SK-N-SH (cell line): ENCODE measurements at regions not wholly inside any gene's neighbourhood (a gene's known extent, or its start where the extent isn't known, plus 50 kb on each side); places are given as distances from the start of the nearest gene placed in this dataset.

ENCODE experiments used
- CTCF ChIA-PET: fragments of 300-600, 350-600 bp; formaldehyde crosslinking; extraction: SDS; loops from one replicate; lab custom pipeline; 2021; lab: Yijun Ruan, JAX
- POLR2A ChIA-PET: fragments of 350-600 bp; sonication (Branson Sonifier 250); formaldehyde crosslinking; extraction: SDS; loops from one replicate; lab custom pipeline; 2020; ENCODE audit warnings: antibody characterized with exemption, inconsistent platforms; lab: Yijun Ruan, JAX
- DNase-seq: peaks from one replicate; pipeline ENCODE4 v3.0.0; 2012
- H2AFZ ChIP-seq: fragments of 200-600 bp; sonication (generic); 2 replicates; pipeline ENCODE4 v1.8.1; 2016; ENCODE audit warnings: antibody characterized with exemption, mild to moderate bottlenecking, low read depth
- H3F3A ChIP-seq: fragments of 200-600 bp; sonication (generic); replicated peaks from 2 replicates; pipeline ENCODE3; 2016; ENCODE audit warnings: antibody characterized with exemption, mild to moderate bottlenecking; ENCODE audit not compliant: insufficient read depth
- H3K27ac ChIP-seq, 2 experiments: fragments of 200-500 bp in 1 of 2; fragments of 200-600 bp in 1 of 2; sonication (Bioruptor generic) in 1 of 2; sonication (generic), shearing (Covaris generic) in 1 of 2; 2 replicates each; pipeline versions ENCODE4 v1.5.1 to v1.6.1; 2014 to 2016; ENCODE audit warnings: low read depth in 2 of 2, inconsistent platforms in 1 of 2, low read length in 1 of 2, mild to moderate bottlenecking in 1 of 2, mixed read lengths in 1 of 2
- H3K27me3 ChIP-seq: fragments of 200-600 bp; sonication (generic), shearing (Covaris generic); 2 replicates; pipeline ENCODE4 v1.6.1; 2016; ENCODE audit warnings: mixed run types; ENCODE audit not compliant: insufficient read depth
- H3K36me3 ChIP-seq, 2 experiments: fragments of 200-500 bp in 1 of 2; fragments of 200-600 bp in 1 of 2; sonication (Bioruptor generic) in 1 of 2; sonication (generic) in 1 of 2; replicated peaks in 1 of 2; 2 replicates each; pipeline versions ENCODE3 to v1.5.1; 2014 to 2016; ENCODE audit warnings: low read length in 1 of 2, mild to moderate bottlenecking in 1 of 2; ENCODE audit not compliant: insufficient read depth in 2 of 2, control insufficient read depth in 1 of 2
- H3K4me1 ChIP-seq, 2 experiments: fragments of 200-500 bp in 1 of 2; fragments of 200-600 bp in 1 of 2; sonication (Bioruptor generic) in 1 of 2; sonication (generic), shearing (Covaris generic) in 1 of 2; 2 replicates each; pipeline versions ENCODE4 v1.5.1 to v1.6.1; 2014 to 2016; ENCODE audit warnings: low read depth in 1 of 2, low read length in 1 of 2, mixed run types in 1 of 2; ENCODE audit not compliant: insufficient read depth in 2 of 2, control insufficient read depth in 1 of 2
- H3K4me2 ChIP-seq: fragments of 200-600 bp; sonication (generic), shearing (Covaris generic); 2 replicates; pipeline ENCODE4 v1.6.1; 2017; ENCODE audit warnings: mixed run types
- H3K4me3 ChIP-seq, 2 experiments: fragments of 200-500 bp in 1 of 2; fragments of 200-600 bp in 1 of 2; sonication (Bioruptor generic) in 1 of 2; sonication (generic), shearing (Covaris generic) in 1 of 2; 2 replicates each; pipeline versions ENCODE4 v1.5.1 to v1.8.1; 2014 to 2016; ENCODE audit warnings: low read depth in 2 of 2, inconsistent platforms in 1 of 2, low read length in 1 of 2, mild to moderate bottlenecking in 1 of 2, mixed read lengths in 1 of 2, moderate library complexity in 1 of 2
- H3K79me2 ChIP-seq: fragments of 200-600 bp; sonication (generic); 2 replicates; pipeline ENCODE4 v1.8.1; 2017; ENCODE audit warnings: mild to moderate bottlenecking; ENCODE audit not compliant: insufficient read depth
- H3K9ac ChIP-seq: fragments of 200-600 bp; sonication (generic); 2 replicates; pipeline ENCODE4 v1.6.1; 2017; ENCODE audit warnings: mixed run types
- H3K9me2 ChIP-seq: fragments of 200-600 bp; sonication (generic); 2 replicates; pipeline ENCODE4 v1.6.1; 2017; ENCODE audit warnings: mixed run types
- H3K9me3 ChIP-seq: fragments of 200-600 bp; sonication (generic); 2 replicates; pipeline ENCODE4 v1.6.1; 2017; ENCODE audit warnings: mixed run types, mild to moderate bottlenecking, moderate library complexity
- H4K20me1 ChIP-seq: fragments of 200-600 bp; sonication (generic); 2 replicates; pipeline ENCODE4 v1.6.1; 2017; ENCODE audit warnings: mild to moderate bottlenecking, mixed run types; ENCODE audit not compliant: insufficient read depth
- CHD2 ChIP-seq: fragments of 150-350 bp; IDR thresholded peaks from 2 replicates; pipeline ENCODE4 v1.6.1; 2018; ENCODE audit warnings: low read length; ENCODE audit not compliant: partially characterized antibody
- FOSL2 ChIP-seq: IDR thresholded peaks from 2 replicates; pipeline ENCODE4 v1.4.0; 2012; ENCODE audit warnings: low read depth, mild to moderate bottlenecking, moderate library complexity, borderline replicate concordance
- GATA2 ChIP-seq: sonication (generic); formaldehyde crosslinking; IDR thresholded peaks from 2 replicates; pipeline ENCODE4 v1.5.0; 2020; ENCODE audit warnings: mild to moderate bottlenecking, missing genetic modification reagents
- MEF2A ChIP-seq: IDR thresholded peaks from 2 replicates; pipeline ENCODE4 v1.4.0; 2012; ENCODE audit warnings: low read depth, borderline replicate concordance
- MXI1 ChIP-seq: IDR thresholded peaks from 2 replicates; pipeline ENCODE4 v1.6.1; 2012; ENCODE audit warnings: mild to moderate bottlenecking, low read depth, low read length, improper control_type of control experiment
- NFIC ChIP-seq: IDR thresholded peaks from 2 replicates; pipeline ENCODE4 v1.4.0; 2012; ENCODE audit warnings: borderline replicate concordance
- NRF1 ChIP-seq: IDR thresholded peaks from 2 replicates; pipeline ENCODE4 v1.6.1; 2012; ENCODE audit warnings: low read depth, mild to moderate bottlenecking, low read length
- RFX5 ChIP-seq: IDR thresholded peaks from 2 replicates; pipeline ENCODE4 v1.6.1; 2012; ENCODE audit warnings: mild to moderate bottlenecking, improper control_type of control experiment, low read length
- RXRA ChIP-seq: IDR thresholded peaks from 2 replicates; pipeline ENCODE4 v1.4.0; 2012; ENCODE audit warnings: low read depth, mild to moderate bottlenecking, borderline replicate concordance
- TAF1 ChIP-seq: IDR thresholded peaks from 2 replicates; pipeline ENCODE4 v1.6.1; 2012; ENCODE audit warnings: low read depth, mild to moderate bottlenecking, low read length, moderate library complexity, borderline replicate concordance
- WGBS: methylation state at CpG from one replicate; pipeline ENCODE4 v1.1.6; 2017; ENCODE audit warnings: low lambda C conversion rate; 5-methylcytosine and 5-hydroxymethylcytosine counted together
- TF ChIP-seq, protein P1 (sequence below): IDR thresholded peaks from 2 replicates; pipeline ENCODE4; 2012
- TF ChIP-seq, protein P2 (sequence below): fragments of 150-350 bp; IDR thresholded peaks from 2 replicates; pipeline ENCODE4 v1.6.1; 2016; ENCODE audit warnings: mild to moderate bottlenecking, low read depth, low read length
- TF ChIP-seq, protein P3 (sequence below): fragments of 150-350 bp; IDR thresholded peaks from 2 replicates; pipeline ENCODE4 v1.6.1; 2017; ENCODE audit warnings: antibody characterized with exemption, low read length, low read depth, borderline replicate concordance

GRCh38 chr19:30932854-30933253 is 416.4 kb downstream of the TSHZ3 start:
- no peak overlapping the region for H3K4me3 ChIP-seq
- no peak for TF ChIP-seq TAF1
- TF ChIP-seq RFX5, result no peak
- TF ChIP-seq, protein P1, sequence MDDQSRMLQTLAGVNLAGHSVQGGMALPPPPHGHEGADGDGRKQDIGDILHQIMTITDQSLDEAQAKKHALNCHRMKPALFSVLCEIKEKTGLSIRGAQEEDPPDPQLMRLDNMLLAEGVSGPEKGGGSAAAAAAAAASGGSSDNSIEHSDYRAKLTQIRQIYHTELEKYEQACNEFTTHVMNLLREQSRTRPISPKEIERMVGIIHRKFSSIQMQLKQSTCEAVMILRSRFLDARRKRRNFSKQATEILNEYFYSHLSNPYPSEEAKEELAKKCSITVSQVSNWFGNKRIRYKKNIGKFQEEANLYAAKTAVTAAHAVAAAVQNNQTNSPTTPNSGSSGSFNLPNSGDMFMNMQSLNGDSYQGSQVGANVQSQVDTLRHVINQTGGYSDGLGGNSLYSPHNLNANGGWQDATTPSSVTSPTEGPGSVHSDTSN, result no peak
- no peak for TF ChIP-seq RXRA
- no peak for TF ChIP-seq NFIC
- no peak for TF ChIP-seq MXI1
- TF ChIP-seq MEF2A, result no peak
- no peaks in the 10 kb centered on the region for H3K9me2 ChIP-seq
- H3K9me3 ChIP-seq, result no peaks in the 10 kb centered on the region
- no peaks in the 10 kb centered on the region for H3F3A ChIP-seq
- H4K20me1 ChIP-seq, result no peaks in the 10 kb centered on the region
- no peaks in the 10 kb centered on the region for H3K27me3 ChIP-seq
- WGBS, result 17% methylated on average over 2 of the region's 3 CpGs
- POLR2A ChIA-PET, result no interaction called here
- H3K4me1 ChIP-seq, result no peaks in the 10 kb centered on the region; a peak in 1 of 4 replicates
- no peak overlapping the region for H3K4me2 ChIP-seq
- CTCF ChIA-PET, result no interaction called here
- H2AFZ ChIP-seq, result no peak overlapping the region
- H3K79me2 ChIP-seq, result no peaks in the 10 kb centered on the region
- no peak for DNase-seq
- no peaks in the 10 kb centered on the region for H3K36me3 ChIP-seq
- no peak overlapping the region for H3K9ac ChIP-seq
- no peak overlapping the region for H3K27ac ChIP-seq

GRCh38 chr19:30930941-30931706 is 418.1 kb downstream of the TSHZ3 start:
- Histone ChIP-seq H3K9ac (no peak overlapping the region), H4K20me1 (no peaks in the 10 kb centered on the region), H3K4me1 (no peaks in the 10 kb centered on the region; a peak in 1 of 4 replicates), H2AFZ (no peak overlapping the region), H3K9me2 (no peaks in the 10 kb centered on the region), H3K36me3 (no peaks in the 10 kb centered on the region), H3K27me3 (no peaks in the 10 kb centered on the region), H3F3A (no peaks in the 10 kb centered on the region), H3K27ac (no peak overlapping the region), H3K79me2 (no peaks in the 10 kb centered on the region), H3K9me3 (no peaks in the 10 kb centered on the region), H3K4me2 (no peak overlapping the region), H3K4me3 (no peak overlapping the region)
- DNase-seq, result no peak
- CTCF ChIA-PET, result interaction anchor here (1.2 kb wide), 1 partner anchor 1293 kb away, joined by 3 read pairs; no protein-coding TSS in a partner anchor
- no peak for TF ChIP-seq FOSL2
- TF ChIP-seq, protein P2, sequence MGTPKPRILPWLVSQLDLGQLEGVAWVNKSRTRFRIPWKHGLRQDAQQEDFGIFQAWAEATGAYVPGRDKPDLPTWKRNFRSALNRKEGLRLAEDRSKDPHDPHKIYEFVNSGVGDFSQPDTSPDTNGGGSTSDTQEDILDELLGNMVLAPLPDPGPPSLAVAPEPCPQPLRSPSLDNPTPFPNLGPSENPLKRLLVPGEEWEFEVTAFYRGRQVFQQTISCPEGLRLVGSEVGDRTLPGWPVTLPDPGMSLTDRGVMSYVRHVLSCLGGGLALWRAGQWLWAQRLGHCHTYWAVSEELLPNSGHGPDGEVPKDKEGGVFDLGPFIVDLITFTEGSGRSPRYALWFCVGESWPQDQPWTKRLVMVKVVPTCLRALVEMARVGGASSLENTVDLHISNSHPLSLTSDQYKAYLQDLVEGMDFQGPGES, result no peak
- no peak for TF ChIP-seq CHD2
- TF ChIP-seq, protein P3, sequence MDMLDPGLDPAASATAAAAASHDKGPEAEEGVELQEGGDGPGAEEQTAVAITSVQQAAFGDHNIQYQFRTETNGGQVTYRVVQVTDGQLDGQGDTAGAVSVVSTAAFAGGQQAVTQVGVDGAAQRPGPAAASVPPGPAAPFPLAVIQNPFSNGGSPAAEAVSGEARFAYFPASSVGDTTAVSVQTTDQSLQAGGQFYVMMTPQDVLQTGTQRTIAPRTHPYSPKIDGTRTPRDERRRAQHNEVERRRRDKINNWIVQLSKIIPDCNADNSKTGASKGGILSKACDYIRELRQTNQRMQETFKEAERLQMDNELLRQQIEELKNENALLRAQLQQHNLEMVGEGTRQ, result no peak
- TF ChIP-seq GATA2 (CRISPR knock-in tag), result no peak
- TF ChIP-seq NRF1, result no peak
- POLR2A ChIA-PET, result no interaction called here
- WGBS, result 44% methylated on average over 12 of the region's 12 CpGs
